ENCODE measurements at regions not wholly inside any gene's neighbourhood (a gene's known extent, or its start where the extent isn't known, plus 50 kb on each side); places are given as distances from the start of the nearest gene placed in this dataset.

GRCh38 chr2:147712051-147712450 lies 132.8 kb upstream of the ACVR2A start:
- TF ChIP-seq CTCF (conservative IDR thresholded peaks at IDR 0.05) (no peak), EZH2 (IDR thresholded peaks at IDR 0.05; ENCODE audit: low read depth) (no peak)
